ENCODE measurements at regions not wholly inside any gene's neighbourhood (a gene's known extent, or its start where the extent isn't known, plus 50 kb on each side); places are given as distances from the start of the nearest gene placed in this dataset.

DNA sequence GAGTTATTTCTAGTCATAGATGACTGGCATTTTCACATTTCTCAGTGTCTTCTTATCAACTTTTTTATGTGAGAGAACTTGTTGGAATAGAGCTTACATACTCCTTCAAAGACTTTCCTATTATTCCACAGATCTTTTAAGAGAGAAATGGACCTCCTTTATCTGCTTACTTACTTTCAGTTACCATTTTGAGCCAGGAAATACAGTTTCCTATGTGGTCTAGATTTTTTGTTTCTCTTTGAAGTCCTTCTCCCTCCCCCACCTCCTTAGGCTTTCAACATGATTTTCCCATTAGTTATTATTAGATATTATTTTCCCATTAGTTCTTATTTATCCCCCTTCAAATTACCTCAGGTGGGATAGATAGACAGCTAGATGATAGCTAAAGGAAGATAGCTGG lies 289.1 kb upstream of the ITGA1 start:
- TF ChIP-seq, protein P1, sequence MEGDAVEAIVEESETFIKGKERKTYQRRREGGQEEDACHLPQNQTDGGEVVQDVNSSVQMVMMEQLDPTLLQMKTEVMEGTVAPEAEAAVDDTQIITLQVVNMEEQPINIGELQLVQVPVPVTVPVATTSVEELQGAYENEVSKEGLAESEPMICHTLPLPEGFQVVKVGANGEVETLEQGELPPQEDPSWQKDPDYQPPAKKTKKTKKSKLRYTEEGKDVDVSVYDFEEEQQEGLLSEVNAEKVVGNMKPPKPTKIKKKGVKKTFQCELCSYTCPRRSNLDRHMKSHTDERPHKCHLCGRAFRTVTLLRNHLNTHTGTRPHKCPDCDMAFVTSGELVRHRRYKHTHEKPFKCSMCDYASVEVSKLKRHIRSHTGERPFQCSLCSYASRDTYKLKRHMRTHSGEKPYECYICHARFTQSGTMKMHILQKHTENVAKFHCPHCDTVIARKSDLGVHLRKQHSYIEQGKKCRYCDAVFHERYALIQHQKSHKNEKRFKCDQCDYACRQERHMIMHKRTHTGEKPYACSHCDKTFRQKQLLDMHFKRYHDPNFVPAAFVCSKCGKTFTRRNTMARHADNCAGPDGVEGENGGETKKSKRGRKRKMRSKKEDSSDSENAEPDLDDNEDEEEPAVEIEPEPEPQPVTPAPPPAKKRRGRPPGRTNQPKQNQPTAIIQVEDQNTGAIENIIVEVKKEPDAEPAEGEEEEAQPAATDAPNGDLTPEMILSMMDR (IDR thresholded peaks at IDR 0.05) = no peak
- no peak for TF ChIP-seq POLR2A (IDR thresholded peaks at IDR 0.05)
